ENCODE measurements at regions not wholly inside any gene's neighbourhood (a gene's known extent, or its start where the extent isn't known, plus 50 kb on each side); places are given as distances from the start of the nearest gene placed in this dataset.

GRCh38 chr7:41817386-41817785 lies 114.5 kb upstream of the INHBA start:
- TF ChIP-seq FOXA1 (IDR thresholded peaks at IDR 0.05) (no peak), JUND (IDR thresholded peaks at IDR 0.05) (no peak), ZBTB33 (IDR thresholded peaks at IDR 0.05) (no peak), MAX (IDR thresholded peaks at IDR 0.05) (no peak), ATF3 (IDR thresholded peaks at IDR 0.05) (no peak), HNF4A (conservative IDR thresholded peaks at IDR 0.05) (no peak), TAF1 (conservative IDR thresholded peaks at IDR 0.05) (no peak), RAD21 (IDR thresholded peaks at IDR 0.05) (no peak), HNF4G (IDR thresholded peaks at IDR 0.05) (no peak), SP1 (IDR thresholded peaks at IDR 0.05) (no peak), REST (IDR thresholded peaks at IDR 0.05) (no peak)
- H3K36me3 ChIP-seq (ENCODE audit: control insufficient read depth in 4 of 4, insufficient read depth in 3 of 4, low read depth in 1 of 4, low read length in 3 of 4), result no peaks in the 10 kb centered on the region
- no peak overlapping the region for H3K27ac ChIP-seq (ENCODE audit: low read depth in 1 of 2, low read length in 2 of 2)
- WGBS, result 75% methylated on average over 2 of the region's 2 CpGs
- H3K4me3 ChIP-seq (ENCODE audit: low read depth in 1 of 3, low read length in 3 of 3), result no peak overlapping the region
- no peak overlapping the region for H3K9ac ChIP-seq (ENCODE audit: low read depth in 1 of 2, low read length in 2 of 2)
- peaks cover 0 to 9% (median 0%) of the 10 kb centered on the region in 4 donors for H3K27me3 ChIP-seq (ENCODE audit: control insufficient read depth in 4 of 4, insufficient read depth in 4 of 4, low read length in 3 of 4)
- no peaks in the 10 kb centered on the region for H3K9me3 ChIP-seq (ENCODE audit: control insufficient read depth in 4 of 4, low read length in 3 of 4)
- H3K4me1 ChIP-seq (ENCODE audit: control insufficient read depth in 4 of 4, insufficient read depth in 4 of 4, low read length in 3 of 4), result no peaks in the 10 kb centered on the region
- DNase-seq (ENCODE audit: low spot score), result no peak

- Histone ChIP-seq H3K9ac (ENCODE audit: low read depth in 1 of 2, low read length in 2 of 2) (no peak overlapping the region), H3K9me3 (ENCODE audit: control insufficient read depth in 4 of 4, low read length in 3 of 4) (no peaks in the 10 kb centered on the region), H3K27me3 (ENCODE audit: control insufficient read depth in 4 of 4, insufficient read depth in 4 of 4, low read length in 3 of 4) (peaks cover 0 to 9% (median 0%) of the 10 kb centered on the region in 4 donors), H3K4me3 (ENCODE audit: low read depth in 1 of 3, low read length in 3 of 3) (no peak overlapping the region), H3K36me3 (ENCODE audit: control insufficient read depth in 4 of 4, insufficient read depth in 3 of 4, low read depth in 1 of 4, low read length in 3 of 4) (no peaks in the 10 kb centered on the region), H3K4me1 (ENCODE audit: control insufficient read depth in 4 of 4, insufficient read depth in 4 of 4, low read length in 3 of 4) (no peaks in the 10 kb centered on the region), H3K27ac (ENCODE audit: low read depth in 1 of 2, low read length in 2 of 2) (no peak overlapping the region)
- WGBS, result 68% methylated on average over 4 of the region's 4 CpGs
- DNase-seq (ENCODE audit: low spot score), result no peak
- TF ChIP-seq FOXA2 (IDR thresholded peaks at IDR 0.05) (no peak), SP1 (IDR thresholded peaks at IDR 0.05) (no peak), TAF1 (conservative IDR thresholded peaks at IDR 0.05) (no peak), JUND (IDR thresholded peaks at IDR 0.05) (no peak), FOXA1 (IDR thresholded peaks at IDR 0.05) (no peak), YY1 (IDR thresholded peaks at IDR 0.05) (no peak), NR2F2 (IDR thresholded peaks at IDR 0.05) (no peak), MAX (IDR thresholded peaks at IDR 0.05) (no peak), RXRA (IDR thresholded peaks at IDR 0.05) (no peak), REST (IDR thresholded peaks at IDR 0.05) (no peak), RAD21 (IDR thresholded peaks at IDR 0.05) (no peak), ZBTB33 (IDR thresholded peaks at IDR 0.05) (no peak), ATF3 (IDR thresholded peaks at IDR 0.05) (no peak), HNF4G (IDR thresholded peaks at IDR 0.05) (no peak), CTCF (IDR thresholded peaks at IDR 0.05; ENCODE audit: low read depth, low read length, missing input control) (no peak), GABPA (IDR thresholded peaks at IDR 0.05 in 1 of 2, conservative IDR thresholded peaks at IDR 0.05 in 1 of 2) (no peak)
Observed at GRCh38 chr7:41816111-41816510, 113.2 kb upstream of the INHBA start.
